ENCODE measurements at regions not wholly inside any gene's neighbourhood (a gene's known extent, or its start where the extent isn't known, plus 50 kb on each side); places are given as distances from the start of the nearest gene placed in this dataset.

- TF ChIP-seq FOXM1 (IDR thresholded peaks at IDR 0.05; ENCODE audit: low read depth) (no peak), FOXJ3 (CRISPR knock-in tag; IDR thresholded peaks at IDR 0.05) (no peak), CTCF (IDR thresholded peaks at IDR 0.05) (no peak), YY1 (IDR thresholded peaks at IDR 0.05; ENCODE audit: low read depth) (no peak)
Observed at GRCh38 chr4:10944321-10944720, 259.8 kb upstream of the CLNK start.

Measured in SK-N-SH (cell line).